ENCODE measurements at regions not wholly inside any gene's neighbourhood (a gene's known extent, or its start where the extent isn't known, plus 50 kb on each side); places are given as distances from the start of the nearest gene placed in this dataset.
"Not testable (repeated sequence)": the region's sequence is repeated elsewhere in the genome, so short reads cannot be mapped to it uniquely, and the experiment has no call there.

DNA sequence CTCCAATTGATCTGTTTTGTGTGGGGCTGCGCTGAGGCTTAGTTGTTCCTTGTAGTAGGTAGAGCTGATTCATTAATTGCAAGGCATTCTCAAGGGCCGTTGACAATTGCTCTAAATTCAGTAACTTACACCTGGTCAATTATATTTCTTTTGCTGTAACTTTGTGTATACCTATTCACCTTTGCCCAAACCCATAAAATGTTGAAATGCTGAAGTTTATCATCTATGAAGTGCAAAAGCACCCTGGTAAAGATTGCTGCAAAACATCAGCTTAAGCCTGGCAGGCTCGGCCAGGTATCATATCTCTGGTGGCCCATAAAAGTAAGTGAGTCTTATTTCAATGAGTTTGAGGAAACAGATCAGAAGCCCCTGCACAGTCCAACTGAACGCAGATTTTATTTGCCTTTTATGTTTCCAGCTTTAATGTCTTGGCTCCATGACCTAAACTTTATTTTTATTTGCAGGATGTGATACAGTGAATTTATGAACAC is 203.6 kb upstream of the SLCO3A1 start:
- no peak overlapping the region for H3K27ac ChIP-seq
- TF ChIP-seq CTCF (IDR thresholded peaks at IDR 0.05): no peak
- no peak overlapping the region for H3K4me3 ChIP-seq
- H3K4me1 ChIP-seq: no peaks in the 10 kb centered on the region
- no peaks in the 10 kb centered on the region for H3K9me3 ChIP-seq
- H3K36me3 ChIP-seq: no peaks in the 10 kb centered on the region
- no peaks in the 10 kb centered on the region for H3K27me3 ChIP-seq
- DNase-seq (ENCODE audit: low spot score): no peak

DNA sequence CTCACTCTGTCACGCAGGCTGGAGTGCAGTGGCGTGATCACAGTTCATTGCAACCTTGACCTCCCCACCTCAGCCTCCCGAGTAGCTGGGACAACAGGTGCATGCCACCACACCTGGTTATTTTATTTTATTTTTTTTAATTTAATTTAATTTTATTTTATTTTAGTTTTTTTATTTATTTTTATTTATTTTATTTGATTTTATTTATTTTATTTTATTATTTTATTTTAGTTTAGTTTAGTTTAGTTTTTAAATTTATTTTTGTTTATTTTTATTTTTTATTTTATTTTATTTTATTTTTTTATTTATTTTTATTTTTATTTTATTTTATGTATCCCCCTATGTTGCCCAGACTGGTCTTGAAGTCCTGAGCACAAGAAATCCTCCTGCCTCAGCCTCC is 202.3 kb upstream of the SLCO3A1 start:
- Histone ChIP-seq H3K4me3 (no peak overlapping the region), H3K4me1 (no peaks in the 10 kb centered on the region), H3K9me3 (no peaks in the 10 kb centered on the region), H3K27me3 (no peaks in the 10 kb centered on the region), H3K36me3 (no peaks in the 10 kb centered on the region), H3K27ac (no peak overlapping the region)
- no peak for TF ChIP-seq CTCF (IDR thresholded peaks at IDR 0.05)
- DNase-seq (ENCODE audit: low spot score): no peak

DNA sequence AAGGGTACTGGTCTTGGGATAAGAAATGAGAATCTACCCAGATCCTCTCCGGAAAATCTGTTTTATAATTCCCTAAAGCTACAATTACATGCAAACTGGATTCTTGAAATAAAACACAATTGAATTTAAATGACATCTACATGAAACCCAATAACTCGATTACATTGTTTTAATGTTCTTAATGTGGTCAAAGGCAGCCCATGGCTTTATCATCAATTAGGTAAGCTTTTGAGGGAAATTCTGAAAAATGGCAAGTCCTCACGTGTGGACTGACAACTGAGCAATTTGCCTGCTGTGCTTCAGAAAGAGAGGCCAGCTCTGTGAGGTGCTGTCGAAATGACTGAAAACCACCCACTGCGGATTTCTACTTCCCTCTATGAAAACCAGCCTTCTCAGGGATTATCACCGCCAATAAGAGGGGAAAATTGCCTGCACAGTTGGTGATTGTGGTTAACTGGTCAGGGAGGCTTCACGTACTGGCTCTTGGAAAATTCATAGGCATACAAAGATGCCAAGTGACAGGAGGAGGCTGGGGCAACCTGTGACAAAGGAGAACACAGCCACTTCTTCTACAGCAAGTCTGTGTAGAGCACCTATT is 200.8 kb upstream of the SLCO3A1 start:
- H3K36me3 ChIP-seq: no peaks in the 10 kb centered on the region
- H3K4me3 ChIP-seq: no peak overlapping the region
- H3K27me3 ChIP-seq: no peaks in the 10 kb centered on the region
- H3K27ac ChIP-seq: no peak overlapping the region
- DNase-seq (ENCODE audit: low spot score): no peak
- no peaks in the 10 kb centered on the region for H3K4me1 ChIP-seq
- no peak for TF ChIP-seq CTCF (IDR thresholded peaks at IDR 0.05)
- H3K9me3 ChIP-seq: no peaks in the 10 kb centered on the region

DNA sequence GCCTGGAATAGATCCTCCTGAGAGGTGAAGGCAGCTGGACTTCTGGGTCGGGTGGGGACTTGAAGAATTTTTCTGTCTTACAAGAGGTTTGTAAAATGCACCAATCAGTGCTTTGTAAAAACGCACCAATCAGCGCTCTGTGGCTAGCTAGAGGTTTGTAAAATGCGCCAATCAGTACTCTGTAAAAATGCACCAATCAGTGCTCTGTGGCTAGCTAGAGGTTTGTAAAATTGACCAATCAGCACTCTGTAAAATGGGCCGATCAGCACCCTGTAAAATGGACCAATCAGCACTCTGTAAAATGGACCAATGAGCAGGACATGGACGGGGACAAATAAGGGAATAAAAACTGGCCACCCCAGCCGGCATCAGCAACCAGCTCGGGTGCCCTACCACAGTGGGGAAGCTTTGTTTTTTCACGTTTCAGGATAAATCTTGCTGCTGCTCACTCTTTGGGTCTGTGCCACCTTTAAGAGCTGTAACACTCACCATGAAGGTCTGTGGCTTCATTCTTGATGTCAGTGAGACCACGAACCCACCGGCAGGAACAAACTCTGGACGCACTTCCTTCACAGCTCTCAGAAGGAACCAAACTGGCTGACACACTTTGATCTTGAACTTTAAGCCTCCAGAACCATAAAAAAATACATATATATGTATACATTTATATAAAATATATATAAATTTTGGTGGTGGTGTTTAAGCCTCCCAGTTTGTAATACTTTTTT is 197.8 kb upstream of the SLCO3A1 start:
- not testable (repeated sequence) for H3K27me3 ChIP-seq; DNase-seq (ENCODE audit: low spot score); H3K9me3 ChIP-seq; H3K4me3 ChIP-seq; H3K4me1 ChIP-seq; H3K36me3 ChIP-seq; H3K27ac ChIP-seq

- Histone ChIP-seq H3K27me3 (no peaks in the 10 kb centered on the region), H3K27ac (no peak overlapping the region), H3K9me3 (no peaks in the 10 kb centered on the region), H3K4me3 (no peak overlapping the region), H3K36me3 (no peaks in the 10 kb centered on the region), H3K4me1 (no peaks in the 10 kb centered on the region)
- TF ChIP-seq CTCF (IDR thresholded peaks at IDR 0.05): no peak
- DNase-seq (ENCODE audit: low spot score): no peak
These were observed 193.3 kb upstream of the SLCO3A1 start for GRCh38 chr15:91660174-91660649.

DNA sequence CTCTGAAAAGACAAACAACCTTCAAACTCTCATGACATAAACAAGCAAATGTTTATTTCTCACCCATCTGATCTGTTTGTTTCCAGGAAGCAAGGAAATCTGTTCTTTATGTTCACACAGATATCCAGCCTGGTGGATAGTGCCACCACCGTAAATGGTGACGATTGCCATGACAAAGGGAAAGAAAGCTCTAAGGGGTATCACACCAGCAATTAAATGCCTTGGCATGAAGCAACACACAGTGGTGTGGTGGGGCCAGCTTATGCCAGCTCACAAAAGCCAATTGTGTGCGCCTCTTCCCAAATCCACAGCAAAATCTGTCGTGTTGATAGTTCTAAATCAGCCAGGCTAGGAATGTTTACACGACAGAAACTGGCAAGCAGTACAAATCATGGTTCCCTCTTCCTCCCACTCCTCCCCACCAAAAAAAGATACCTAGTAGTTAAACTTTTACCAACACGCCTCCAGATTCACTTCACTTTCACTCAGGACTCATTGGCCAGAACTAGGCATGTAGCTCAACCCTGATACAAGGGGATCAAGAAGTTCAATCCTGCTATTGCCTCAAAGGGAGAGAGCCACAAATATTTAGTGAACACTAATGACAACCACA is 189.2 kb upstream of the SLCO3A1 start:
- Histone ChIP-seq H3K36me3 (no peaks in the 10 kb centered on the region), H3K4me1 (no peaks in the 10 kb centered on the region), H3K27me3 (no peaks in the 10 kb centered on the region), H3K9me3 (no peaks in the 10 kb centered on the region), H3K27ac (no peak overlapping the region), H3K4me3 (no peak overlapping the region)
- TF ChIP-seq CTCF (IDR thresholded peaks at IDR 0.05): no peak
- no peak for DNase-seq (ENCODE audit: low spot score)
